ENCODE measurements at regions not wholly inside any gene's neighbourhood (a gene's known extent, or its start where the extent isn't known, plus 50 kb on each side); places are given as distances from the start of the nearest gene placed in this dataset.

DNA sequence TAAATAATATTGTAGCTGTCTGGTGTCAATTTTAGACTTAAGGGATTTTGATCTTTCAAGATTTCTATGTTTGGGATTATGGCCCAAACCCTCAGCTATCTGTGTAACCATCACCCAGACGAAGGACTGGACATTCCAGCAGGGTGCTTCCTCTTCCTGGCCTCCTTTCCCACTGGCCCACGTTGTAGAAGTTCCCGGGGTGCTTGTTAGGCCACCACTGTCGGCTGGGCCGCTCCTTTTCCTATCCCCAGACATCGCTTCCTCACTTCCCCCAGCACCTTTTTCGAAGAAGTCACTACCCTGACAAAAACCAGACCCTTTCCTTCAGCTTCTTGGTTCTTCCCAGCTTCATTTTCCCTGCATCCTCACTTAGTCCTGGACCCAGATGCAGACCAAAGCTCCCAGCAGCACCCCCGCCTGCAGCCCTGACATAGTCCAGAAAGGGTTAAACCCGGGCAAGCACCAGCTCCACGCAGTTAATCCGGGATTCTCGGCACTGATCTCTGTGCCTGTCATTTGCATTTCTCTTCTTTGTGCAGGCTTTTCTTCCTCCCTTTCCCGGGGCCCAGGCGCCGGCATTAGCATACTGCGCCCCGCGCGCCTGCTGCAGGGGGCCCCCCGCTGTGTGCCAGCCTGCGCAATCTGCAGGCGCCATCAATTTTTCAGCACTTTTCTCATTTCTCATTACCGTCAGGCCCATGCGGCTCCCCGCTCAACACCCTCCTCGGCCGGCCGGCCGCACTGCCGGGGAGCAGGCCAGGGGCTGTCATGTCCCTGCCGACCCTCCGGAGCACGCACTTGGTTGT is 90.6 kb downstream of the ZNF621 start:
- Histone ChIP-seq H3K4me1 (ENCODE audit: control insufficient read depth in 1 of 2, insufficient read depth in 2 of 2, low read length in 2 of 2) (peaks cover 5 to 9% of the 10 kb centered on the region in 2 donors), H3K4me2 (replicated peaks; ENCODE audit: extremely low read depth, low read length, poor library complexity, severe bottlenecking) (peak overlapping the region; percentile 20), H3K4me3 (replicated peaks in 1 of 3; ENCODE audit: low read depth in 2 of 3, low read length in 3 of 3) (peak overlapping the region in 1 of 3 experiments; percentile 13), H3K27me3 (ENCODE audit: control insufficient read depth in 2 of 2, insufficient read depth in 2 of 2, low read length in 2 of 2) (peaks cover 0 to 19% of the 10 kb centered on the region in 2 donors), H3K36me3 (replicated peaks in 1 of 2; ENCODE audit: control insufficient read depth in 1 of 2, insufficient read depth in 2 of 2, low read length in 2 of 2) (no peaks in the 10 kb centered on the region), H2AFZ (ENCODE audit: insufficient read depth, low read depth, low read length, poor library complexity, severe bottlenecking) (peak overlapping the region; percentile 46), H3K9me3 (replicated peaks in 1 of 2; ENCODE audit: control insufficient read depth in 1 of 2, insufficient read depth in 1 of 2, low read length in 2 of 2) (no peaks in the 10 kb centered on the region), H4K20me1 (ENCODE audit: insufficient read depth, low read length) (no peaks in the 10 kb centered on the region), H3K27ac (ENCODE audit: low read depth in 1 of 2, low read length in 2 of 2) (no peak overlapping the region), H3K79me2 (ENCODE audit: insufficient read depth, low read length) (no peaks in the 10 kb centered on the region), H3K9ac (ENCODE audit: insufficient read depth, low read length, poor library complexity, severe bottlenecking) (no peak overlapping the region)
- Mint-ChIP-seq H3K9me3 (peaks cover 0 to 3% (median 0%) of the 10 kb centered on the region in 7 donors), H3K4me3 (peak overlapping the region; percentile 13 to 65), H3K4me1 (peaks cover 12% of the 10 kb centered on the region), H3K27me3 (ENCODE audit: low read depth in 3 of 3) (peaks cover 18 to 27% (median 23%) of the 10 kb centered on the region in 3 donors), H3K27ac (no peak overlapping the region), H3K36me3 (no peaks in the 10 kb centered on the region)
- DNase-seq, result no peak
- TF ChIP-seq, protein P1, sequence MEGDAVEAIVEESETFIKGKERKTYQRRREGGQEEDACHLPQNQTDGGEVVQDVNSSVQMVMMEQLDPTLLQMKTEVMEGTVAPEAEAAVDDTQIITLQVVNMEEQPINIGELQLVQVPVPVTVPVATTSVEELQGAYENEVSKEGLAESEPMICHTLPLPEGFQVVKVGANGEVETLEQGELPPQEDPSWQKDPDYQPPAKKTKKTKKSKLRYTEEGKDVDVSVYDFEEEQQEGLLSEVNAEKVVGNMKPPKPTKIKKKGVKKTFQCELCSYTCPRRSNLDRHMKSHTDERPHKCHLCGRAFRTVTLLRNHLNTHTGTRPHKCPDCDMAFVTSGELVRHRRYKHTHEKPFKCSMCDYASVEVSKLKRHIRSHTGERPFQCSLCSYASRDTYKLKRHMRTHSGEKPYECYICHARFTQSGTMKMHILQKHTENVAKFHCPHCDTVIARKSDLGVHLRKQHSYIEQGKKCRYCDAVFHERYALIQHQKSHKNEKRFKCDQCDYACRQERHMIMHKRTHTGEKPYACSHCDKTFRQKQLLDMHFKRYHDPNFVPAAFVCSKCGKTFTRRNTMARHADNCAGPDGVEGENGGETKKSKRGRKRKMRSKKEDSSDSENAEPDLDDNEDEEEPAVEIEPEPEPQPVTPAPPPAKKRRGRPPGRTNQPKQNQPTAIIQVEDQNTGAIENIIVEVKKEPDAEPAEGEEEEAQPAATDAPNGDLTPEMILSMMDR (IDR thresholded peaks at IDR 0.05), result no peak
- 18% methylated on average over 32 of the region's 33 CpGs for WGBS (ENCODE audit: insufficient coverage)
- intact Hi-C loops (cut with micrococcal nuclease), result no loop called here

GRCh38 chr3:40615918-40616819 is 91.4 kb downstream of the ZNF621 start:
- H3K27me3 Mint-ChIP-seq (ENCODE audit: low read depth in 3 of 3), result peaks cover 18 to 27% (median 24%) of the 10 kb centered on the region in 3 donors
- H3K79me2 ChIP-seq (ENCODE audit: insufficient read depth, low read length), result no peaks in the 10 kb centered on the region
- no peak for DNase-seq
- peaks cover 0 to 19% of the 10 kb centered on the region in 2 donors for H3K27me3 ChIP-seq (ENCODE audit: control insufficient read depth in 2 of 2, insufficient read depth in 2 of 2, low read length in 2 of 2)
- H3K4me1 Mint-ChIP-seq, result peaks cover 12% of the 10 kb centered on the region
- H4K20me1 ChIP-seq (ENCODE audit: insufficient read depth, low read length), result no peaks in the 10 kb centered on the region
- intact Hi-C loops (cut with micrococcal nuclease), result no loop called here
- 84% methylated on average over 10 of the region's 16 CpGs for WGBS (ENCODE audit: insufficient coverage)
- H3K36me3 ChIP-seq (replicated peaks in 1 of 2; ENCODE audit: control insufficient read depth in 1 of 2, insufficient read depth in 2 of 2, low read length in 2 of 2), result no peaks in the 10 kb centered on the region
- H3K9me3 Mint-ChIP-seq, result peaks cover 0 to 3% (median 0%) of the 10 kb centered on the region in 7 donors
- no peaks in the 10 kb centered on the region for H3K9me3 ChIP-seq (replicated peaks in 1 of 2; ENCODE audit: control insufficient read depth in 1 of 2, insufficient read depth in 1 of 2, low read length in 2 of 2)
- H3K4me3 ChIP-seq (replicated peaks in 1 of 3; ENCODE audit: low read depth in 2 of 3, low read length in 3 of 3), result no peak overlapping the region
- peaks cover 5 to 9% of the 10 kb centered on the region in 2 donors for H3K4me1 ChIP-seq (ENCODE audit: control insufficient read depth in 1 of 2, insufficient read depth in 2 of 2, low read length in 2 of 2)
- H3K27ac ChIP-seq (ENCODE audit: low read depth in 1 of 2, low read length in 2 of 2), result no peak overlapping the region
- no peaks in the 10 kb centered on the region for H3K36me3 Mint-ChIP-seq
- H3K9ac ChIP-seq (ENCODE audit: insufficient read depth, low read length, poor library complexity, severe bottlenecking), result no peak overlapping the region
- H3K4me3 Mint-ChIP-seq, result peak overlapping the region in 1 of 2 donors; percentile 65
- H3K27ac Mint-ChIP-seq, result no peak overlapping the region
- peak overlapping the region; percentile 46 for H2AFZ ChIP-seq (ENCODE audit: insufficient read depth, low read depth, low read length, poor library complexity, severe bottlenecking)
- H3K4me2 ChIP-seq (replicated peaks; ENCODE audit: extremely low read depth, low read length, poor library complexity, severe bottlenecking), result peak overlapping the region; percentile 20
- TF ChIP-seq, protein P1 (IDR thresholded peaks at IDR 0.05), result no peak

Data from CD14-positive monocyte (primary cell).